GOT3 (cell line): ENCODE measurements at regions not wholly inside any gene's neighbourhood (a gene's known extent, or its start where the extent isn't known, plus 50 kb on each side); places are given as distances from the start of the nearest gene placed in this dataset.

Experiments used
- DNase-seq: peaks from one replicate; lab custom pipeline; 2025; ENCODE audit warnings: mixed read lengths; lab: John Stamatoyannopoulos, UW

DNA sequence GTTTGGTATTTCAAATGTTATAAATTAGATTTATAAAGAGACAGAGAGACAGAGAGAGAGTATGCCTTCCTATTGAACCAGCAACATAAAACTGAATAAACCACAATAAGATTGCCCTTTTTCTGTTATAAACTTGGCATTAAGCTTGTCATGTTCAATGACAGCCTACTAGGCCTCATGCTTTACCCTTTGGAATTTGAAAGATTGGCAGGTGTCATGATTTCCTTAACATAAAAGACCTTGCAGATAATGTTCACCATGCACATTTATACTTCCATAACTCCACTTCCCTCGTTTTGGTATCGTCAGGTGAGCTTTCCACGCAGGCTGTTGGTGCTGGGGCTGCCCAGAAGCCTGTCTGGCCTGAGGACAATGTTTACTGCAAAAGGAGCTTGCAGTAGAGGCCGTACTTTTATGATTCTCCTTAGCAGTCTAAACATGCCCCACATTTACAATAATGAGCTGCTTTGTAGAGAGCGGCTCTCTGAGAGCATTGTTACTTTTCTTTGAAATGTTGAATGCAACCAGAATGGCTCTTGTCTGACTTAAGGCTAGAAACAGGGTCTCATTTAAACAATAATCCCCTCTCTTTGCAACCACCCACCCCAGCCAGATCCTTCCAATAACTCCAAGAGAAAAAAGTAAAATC is 379.1 kb upstream of the ATP5MC3 start:
- DNase-seq = no peak

DNA sequence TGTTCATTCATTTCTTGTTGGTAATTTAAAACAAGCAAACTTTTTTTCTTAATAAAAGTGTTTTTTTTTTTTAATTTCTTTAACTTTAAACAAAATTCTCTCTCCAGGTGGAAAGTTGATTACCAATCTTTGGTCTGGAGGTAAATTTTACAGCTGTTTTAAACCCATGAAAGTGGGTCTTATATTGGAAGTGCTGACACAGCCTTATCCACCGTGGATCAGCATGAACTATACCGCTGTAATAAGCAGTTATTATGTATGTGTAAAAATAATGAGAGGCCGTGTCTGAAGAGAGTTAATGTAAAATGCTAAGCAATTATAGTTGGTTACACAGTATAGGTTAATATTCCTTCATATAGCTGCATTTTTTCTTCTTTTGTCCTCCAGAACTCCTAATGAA is 378.1 kb upstream of the ATP5MC3 start:
- DNase-seq = no peak

DNA sequence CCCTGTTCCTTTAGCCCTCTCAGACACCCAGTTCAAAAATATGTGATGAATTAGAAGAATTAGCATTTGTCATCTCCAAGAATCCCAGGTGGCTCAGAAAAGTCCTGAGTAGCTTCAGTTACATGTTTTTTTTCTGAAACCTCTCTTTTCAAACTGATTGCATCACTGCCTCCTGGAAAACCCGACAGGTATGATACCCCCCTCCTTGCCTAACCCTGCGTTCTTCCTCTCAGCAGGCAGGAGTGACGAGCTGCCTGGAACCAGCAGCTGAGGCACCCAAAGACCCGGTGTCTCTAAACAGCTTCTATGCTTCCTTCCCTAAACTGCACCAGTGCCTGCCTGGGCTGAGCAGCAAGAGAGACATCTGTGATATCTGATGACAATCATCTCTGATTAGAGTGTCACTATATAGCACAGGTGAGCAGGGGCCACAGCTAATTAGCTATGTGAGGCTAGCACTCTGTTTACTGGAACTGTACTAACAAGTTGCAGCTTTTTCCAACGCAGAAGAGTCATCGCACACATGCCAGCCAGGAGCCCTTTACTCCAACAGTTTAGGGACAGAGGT is 376.4 kb upstream of the ATP5MC3 start:
- DNase-seq = no peak

DNA sequence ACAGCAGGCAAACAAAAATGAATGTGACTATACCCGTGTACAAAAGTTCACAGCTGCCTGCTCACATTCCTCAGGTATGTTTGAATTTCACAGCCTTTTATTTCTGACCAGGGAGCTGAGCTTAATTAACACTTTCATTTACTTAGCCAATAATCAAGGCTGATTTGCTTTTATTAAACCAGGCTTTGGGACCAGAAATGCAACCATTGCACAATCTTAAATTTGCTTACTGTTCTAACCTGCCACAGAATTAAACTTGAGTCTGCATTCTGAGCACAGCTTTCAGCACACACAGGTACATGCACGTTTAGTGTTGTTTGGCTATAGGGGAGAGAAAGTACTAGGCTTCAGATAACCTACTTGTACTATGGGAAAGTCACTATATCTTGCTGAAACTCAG is 372.4 kb upstream of the ATP5MC3 start:
- no peak for DNase-seq

DNA sequence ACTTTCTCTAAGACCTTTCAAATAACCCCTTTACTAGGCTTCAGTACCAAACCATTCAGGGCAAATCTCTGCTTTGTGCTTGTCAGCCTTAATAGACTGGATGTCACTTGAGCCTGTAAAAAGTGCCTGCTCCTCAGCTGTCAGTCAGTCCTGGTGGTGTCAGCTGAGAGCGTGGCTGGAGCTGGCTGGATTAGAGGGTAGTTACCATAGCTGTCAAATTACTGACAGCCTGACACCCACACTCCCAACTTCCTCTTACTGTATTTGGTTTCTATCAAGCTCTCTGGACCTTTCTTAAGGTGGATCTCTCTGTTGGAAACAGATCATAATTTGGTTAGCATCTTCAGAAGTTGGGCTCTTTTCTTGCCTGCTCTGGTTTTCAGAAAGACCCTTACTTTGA is 371.4 kb upstream of the ATP5MC3 start:
- no peak for DNase-seq

DNA sequence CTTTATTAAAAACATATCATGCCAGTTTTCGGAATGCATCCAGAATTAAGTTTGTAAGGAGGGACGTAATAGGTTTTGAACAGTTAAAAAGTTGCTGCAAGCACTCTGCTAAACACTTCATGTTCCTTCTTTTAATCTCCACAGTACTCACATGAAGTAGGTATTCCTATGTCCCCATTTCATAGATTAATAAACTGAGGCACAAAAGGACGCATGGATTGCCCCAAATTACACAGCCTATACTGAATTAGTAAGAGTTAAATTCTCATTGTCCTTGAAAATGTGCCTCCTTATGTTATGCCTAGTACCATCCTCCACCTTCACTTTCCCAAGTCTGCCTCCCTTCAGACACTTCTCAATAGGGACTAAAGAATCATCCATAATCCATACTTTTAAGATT is 358.9 kb upstream of the ATP5MC3 start:
- DNase-seq = no peak

DNA sequence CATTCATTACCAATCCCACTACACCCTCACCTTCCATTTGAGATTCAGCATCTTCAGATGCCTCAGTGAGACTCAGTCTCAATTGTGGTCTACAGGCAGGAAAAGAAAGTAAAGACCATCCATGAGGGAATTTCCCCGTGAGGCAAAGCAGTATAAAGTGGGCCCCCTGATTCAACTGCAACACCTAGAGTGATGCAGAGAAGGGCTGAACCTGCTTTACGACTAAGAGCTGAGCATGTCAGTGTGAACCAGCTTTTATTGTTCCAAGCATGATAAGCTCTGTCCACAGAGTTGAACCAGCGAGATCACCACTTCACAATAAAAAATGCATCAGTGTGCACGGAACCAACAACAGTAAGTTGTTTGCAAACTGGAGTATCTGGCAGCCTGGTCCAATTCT is 357.6 kb upstream of the ATP5MC3 start:
- no peak for DNase-seq

DNA sequence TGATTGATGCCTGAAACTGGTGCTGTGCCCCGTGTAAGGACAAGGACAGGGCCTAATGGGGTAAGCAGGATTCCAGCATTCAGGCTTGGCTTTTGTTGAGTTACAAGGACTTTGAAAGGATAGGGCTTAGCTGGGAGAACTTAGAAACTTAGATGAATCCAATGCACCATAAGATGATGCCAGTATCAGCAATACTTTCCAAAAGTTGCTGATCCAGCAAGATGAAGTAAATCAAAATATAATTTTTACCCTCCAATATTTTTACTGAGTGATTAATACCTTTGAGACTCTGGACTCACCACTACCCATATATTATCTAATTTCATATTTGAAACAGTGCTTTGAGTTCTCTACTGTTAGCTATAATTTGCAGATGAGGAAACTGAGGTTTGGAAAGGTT is 354.5 kb upstream of the ATP5MC3 start:
- DNase-seq = no peak

DNA sequence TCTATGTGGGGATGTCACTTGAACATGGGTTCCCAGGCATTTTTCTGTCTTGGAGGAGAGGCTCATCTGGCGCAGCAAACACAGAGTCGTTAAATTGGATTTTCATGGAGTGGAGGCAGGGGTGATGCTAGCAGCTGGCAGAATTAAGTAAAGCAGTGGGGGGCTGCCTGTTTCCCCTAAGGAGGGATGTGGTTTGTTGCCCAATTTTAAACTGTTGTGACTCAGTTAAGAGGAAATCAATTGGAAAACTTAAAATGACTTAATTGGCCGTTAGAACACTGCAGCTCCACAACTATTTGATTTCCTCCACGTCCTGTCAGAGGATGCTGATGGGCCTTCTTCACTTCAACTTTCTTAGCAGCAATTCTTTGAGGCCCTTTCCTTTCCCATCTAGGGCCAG is 354.1 kb upstream of the ATP5MC3 start:
- DNase-seq = no peak

DNA sequence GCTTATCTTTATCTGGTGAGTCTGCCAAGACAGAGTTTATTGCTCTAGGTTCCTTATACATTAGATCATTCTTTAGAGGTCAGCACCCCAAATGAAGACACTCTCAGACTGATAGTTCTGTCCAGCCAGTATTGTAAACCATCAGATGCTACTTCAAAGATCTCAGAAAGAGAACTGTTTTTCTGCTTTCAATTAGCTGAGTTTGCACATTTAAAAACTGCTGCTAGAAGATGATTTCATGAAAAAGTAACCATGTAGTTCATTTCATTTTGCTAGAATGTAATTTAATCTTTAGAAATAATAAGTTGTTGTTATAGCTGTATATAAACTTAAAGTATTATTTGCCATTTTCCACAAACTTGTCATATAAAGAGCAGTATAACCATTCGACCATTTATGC is 344.5 kb upstream of the ATP5MC3 start:
- no peak for DNase-seq

DNA sequence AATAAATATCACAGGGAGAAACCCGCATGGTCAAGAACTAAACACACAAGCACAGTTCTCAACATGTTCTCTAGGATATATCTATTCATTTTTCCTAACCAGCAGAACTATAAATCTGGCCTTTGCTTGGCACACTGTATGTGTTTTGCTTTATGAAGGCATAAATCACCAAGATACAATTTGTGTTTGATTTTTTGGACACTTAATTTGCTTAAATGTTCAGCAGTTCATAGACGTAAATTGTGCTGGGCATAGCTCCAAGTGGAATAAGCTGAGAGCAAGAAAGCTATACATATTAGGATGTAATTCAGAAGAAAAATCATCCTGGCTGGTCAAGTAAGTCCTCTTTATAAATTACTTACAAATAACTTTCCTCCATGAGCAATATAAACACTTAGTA is 341.5 kb upstream of the ATP5MC3 start:
- no peak for DNase-seq

DNA sequence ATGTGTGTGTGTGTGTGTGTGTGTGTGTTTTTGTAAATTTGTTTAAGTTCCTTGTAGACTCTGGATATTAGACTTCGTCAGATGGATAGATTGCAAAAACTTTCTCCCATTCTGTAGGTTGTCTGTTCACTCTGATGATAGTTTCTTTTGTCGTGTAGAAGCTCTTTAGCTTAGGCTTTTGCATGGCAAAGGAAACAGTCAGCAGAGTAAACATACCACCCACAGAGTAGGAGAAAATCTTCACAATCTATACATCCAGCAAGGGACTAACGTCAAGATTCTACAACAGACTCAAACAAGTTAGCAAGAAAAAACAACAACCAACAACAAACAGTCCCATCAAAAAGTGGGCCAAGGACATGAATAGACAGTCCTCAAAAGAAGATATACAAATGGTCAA is 336.7 kb upstream of the ATP5MC3 start:
- DNase-seq = no peak

DNA sequence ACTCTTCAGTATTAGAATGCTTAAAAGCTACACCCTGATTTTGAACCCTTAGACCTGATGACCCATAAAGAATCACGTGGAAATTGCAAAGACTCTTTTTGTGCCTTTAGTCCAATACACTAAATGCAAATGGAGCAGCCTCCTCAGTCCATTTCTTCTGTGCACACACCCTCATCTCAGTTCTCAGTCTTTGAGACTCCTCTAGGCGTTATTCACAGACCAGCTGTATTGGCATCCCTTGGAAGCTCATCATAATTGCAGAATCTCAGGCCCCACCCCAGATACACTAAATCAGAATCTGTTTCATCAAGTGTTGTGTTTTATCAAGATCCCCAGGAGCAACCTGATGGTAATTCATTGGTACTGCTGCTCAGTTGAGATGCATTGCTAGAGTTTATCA is 335.0 kb upstream of the ATP5MC3 start:
- no peak for DNase-seq

DNA sequence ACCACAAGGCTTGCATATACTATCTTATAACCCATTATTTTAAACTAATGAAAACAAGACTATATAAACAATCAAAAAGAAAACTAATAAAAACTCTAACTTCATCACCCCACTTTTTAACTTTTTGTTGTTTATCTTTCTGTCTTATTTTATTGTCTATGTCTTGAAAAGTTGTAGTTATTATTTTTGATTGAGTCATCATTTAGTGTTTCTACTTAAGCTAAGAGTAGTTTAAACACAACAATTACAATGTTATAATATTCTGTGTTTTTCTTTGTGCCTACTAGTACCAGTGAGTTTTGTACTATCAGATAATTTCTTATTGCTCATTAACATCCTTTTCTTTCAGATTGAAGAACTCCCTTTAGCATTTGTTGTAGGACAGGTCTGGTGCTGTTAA is 318.7 kb upstream of the ATP5MC3 start:
- DNase-seq = no peak

DNA sequence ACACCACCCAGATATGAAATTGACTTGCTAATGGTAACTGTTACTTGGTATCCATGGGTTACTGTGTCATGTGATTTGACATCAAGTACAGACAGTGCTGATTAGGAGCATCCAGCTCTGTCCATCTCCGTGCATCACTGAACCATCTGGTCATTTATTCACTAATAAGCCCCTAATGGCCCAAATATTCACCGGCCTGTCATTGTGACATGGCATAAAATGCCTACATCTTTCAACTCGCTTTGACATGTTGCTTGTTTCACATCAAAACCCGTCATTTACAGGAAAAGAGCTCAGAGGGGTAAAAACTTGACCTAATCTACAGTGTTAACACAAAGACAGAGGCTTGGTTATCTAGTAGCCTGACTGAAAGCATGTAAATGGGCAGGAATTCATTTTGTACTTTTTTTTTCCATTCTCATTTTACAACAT is 308.9 kb upstream of the ATP5MC3 start:
- DNase-seq = no peak

DNA sequence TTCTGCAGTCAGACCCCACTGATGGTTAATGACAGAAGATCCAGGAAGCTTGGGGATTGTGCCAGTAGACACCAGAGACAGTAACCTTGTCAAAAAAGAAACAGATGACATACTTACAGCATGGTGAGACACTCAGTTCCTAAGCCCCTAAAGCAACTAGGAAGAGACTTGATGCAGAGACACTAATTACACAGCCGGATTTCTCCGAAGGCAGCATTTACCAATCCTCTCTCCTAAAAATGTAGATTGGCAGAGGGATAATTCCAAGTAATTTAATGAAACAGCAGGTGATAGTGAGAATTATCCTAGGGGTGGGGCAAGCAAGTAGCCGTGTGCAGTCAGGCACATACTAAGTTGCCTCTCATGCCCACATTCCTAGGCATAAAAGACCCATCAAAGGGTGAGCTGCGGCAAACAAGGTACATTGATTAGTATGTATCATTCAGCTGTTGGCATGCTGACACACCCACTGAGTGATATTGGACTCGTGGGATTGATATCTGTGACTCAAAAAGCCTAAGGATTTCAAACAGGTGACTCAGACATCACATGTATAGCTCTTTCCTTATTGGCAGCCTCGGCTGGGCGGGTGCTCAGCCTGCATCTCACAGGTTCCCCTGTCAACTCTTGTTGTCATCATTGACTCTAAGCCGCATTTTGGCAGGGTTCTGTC is 296.7 kb upstream of the ATP5MC3 start:
- DNase-seq = no peak

DNA sequence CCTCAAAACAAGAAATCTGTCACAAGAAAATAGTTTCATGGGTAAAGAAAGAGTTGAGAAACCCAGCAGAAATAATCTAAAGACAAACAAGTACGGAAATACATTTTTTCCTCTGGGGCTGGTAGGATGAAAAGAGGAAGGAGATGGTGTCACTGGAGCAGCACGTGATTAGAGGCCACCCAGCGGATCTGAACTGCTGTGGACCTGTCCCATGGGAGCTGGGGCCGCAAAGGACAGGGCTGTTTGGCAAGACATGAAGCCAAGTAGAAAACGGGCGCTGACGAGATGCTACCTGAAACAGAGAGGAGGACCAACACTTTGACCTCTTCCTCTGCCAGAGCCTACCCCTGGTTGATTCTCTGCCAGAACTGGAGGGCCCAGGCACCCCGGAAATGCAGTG is 295.4 kb upstream of the ATP5MC3 start:
- DNase-seq = no peak

DNA sequence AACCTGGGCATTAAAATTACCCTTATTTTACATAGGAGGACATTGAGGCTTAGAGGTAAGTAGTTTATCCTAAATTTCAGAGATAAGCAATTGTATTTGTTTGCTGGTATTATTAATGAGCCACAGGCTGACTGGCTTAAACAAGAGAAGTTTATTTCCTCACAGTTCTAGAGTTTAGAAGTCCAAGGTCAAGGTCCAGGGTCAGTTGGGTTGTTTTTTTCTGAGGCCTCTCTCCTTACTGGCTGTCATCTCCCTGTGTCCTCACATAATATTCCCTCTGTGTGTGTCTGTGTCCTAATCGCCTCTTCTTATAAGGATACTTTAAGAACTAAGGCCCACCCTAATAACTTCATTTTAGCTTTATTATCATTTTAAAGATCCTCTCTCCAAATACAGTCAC is 294.9 kb upstream of the ATP5MC3 start:
- no peak for DNase-seq

DNA sequence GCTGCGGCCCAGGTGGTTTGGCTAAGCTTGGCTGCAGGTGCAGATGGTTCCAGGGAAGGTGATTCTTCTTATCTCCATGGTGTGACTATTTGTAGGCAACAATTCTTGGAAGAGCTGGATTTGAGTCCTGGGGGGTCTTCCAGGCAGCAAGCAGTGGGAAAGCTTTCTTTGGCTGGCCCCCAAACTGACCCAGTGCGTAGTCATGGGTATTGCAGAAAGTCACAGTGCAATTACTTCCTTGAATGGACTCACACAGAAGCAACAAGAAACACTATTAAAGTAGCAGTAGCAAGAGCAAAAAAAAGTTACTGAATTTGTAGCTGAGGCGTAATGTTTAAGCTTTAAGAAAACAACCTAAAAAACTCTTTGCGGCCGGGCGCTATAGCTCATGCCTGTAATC is 293.6 kb upstream of the ATP5MC3 start:
- no peak for DNase-seq

DNA sequence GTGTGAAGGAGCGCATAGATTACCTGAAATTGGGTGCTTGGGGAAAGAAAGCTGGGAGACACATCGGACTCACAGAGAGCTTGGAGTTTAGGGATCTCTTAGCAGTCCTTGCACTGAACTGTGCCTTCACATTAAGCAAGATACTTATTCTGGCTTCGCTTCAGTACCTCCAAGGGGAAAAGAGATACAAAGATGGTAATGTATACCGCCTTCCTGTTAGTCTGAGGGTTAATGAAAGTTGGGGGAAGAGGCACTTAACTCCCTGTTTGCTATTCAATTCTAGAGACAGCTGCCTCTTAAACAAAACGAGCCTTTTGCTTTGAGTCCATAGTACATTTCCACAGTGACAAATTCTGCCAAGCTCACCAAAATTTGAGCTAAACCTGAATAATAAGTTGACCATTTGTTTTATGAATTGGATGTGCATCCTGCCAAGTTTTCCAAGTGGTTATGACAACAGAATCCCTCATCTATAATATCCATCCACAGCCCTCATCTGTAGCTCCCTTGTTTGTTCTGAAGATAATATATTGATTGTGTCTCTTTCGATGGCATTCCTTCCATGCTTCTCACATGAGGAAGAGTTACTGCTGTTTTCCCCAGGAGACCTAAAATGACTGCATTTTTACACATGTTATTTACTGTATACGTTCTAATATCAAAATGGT is 287.1 kb upstream of the ATP5MC3 start:
- no peak for DNase-seq

DNA sequence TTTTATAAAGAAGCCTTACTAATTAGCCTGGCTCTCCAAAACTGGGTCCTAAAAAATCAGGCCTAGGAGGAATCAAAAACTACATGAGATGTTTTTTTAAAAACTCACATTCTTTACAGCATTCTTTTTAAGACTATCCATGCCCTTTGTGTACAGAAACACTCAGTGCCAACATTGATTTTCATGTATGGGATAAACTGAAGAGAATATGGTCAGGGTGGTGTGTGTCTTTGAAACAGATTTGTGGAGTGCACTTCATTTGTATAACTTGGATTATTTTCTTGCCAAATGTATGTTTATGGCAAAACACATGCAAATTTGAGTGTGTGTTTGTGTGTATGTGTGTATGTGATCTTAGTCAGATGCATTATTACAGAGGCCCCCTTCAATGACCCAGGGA is 283.6 kb upstream of the ATP5MC3 start:
- DNase-seq = no peak

DNA sequence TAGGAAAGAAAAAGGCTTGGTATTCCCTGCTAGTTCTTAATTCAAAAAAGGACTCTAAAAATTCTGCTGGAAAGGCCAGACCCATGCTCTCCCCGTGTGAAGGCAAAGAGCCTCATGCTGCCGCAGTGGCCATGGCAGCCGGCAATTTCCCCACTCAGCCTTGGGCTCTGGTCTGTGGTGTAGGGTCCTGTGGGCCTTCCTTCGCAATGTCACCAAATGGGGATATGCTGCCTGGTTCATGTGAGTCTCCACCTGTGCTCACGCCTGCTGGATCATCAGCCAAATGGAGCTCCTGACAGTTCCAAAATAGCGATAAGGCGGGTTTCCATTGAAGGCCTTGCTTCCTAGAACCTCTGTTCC is 282.8 kb upstream of the ATP5MC3 start:
- no peak for DNase-seq

DNA sequence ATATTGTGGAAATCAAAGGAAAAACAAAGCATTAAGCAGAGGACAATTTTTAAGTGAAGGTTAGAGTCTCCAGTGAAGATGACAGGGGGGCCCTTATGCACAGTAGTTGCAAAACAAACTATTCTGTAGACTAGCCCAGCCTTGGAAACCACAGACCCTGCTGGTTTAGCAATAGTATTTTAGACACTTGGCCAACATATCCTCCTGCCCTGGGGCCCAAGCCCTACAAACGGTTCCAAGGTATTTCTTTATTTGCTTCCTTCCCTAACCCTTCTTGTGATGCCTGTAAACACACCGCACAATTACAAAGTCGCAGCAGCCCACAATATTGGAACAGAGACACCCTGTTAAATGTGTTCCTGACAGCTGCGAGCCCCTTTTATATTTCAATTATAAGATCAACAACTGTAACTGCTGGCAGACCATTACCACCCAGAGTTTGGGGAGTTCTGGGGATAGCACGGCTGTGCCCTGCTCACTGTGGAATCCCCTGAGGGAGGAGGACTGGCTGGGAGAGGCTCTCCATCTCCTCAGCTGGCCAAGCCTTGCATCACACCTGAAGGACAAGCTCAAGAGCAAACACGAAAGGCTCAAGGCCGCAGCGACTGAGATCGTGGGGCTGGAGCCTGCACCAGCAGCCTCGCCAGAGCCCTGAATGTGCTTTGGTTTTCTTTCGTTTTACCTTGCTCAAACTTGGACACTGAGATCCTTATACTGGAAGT is 282.2 kb upstream of the ATP5MC3 start:
- DNase-seq = no peak
